ENCODE measurements at regions not wholly inside any gene's neighbourhood (a gene's known extent, or its start where the extent isn't known, plus 50 kb on each side); places are given as distances from the start of the nearest gene placed in this dataset.

DNA sequence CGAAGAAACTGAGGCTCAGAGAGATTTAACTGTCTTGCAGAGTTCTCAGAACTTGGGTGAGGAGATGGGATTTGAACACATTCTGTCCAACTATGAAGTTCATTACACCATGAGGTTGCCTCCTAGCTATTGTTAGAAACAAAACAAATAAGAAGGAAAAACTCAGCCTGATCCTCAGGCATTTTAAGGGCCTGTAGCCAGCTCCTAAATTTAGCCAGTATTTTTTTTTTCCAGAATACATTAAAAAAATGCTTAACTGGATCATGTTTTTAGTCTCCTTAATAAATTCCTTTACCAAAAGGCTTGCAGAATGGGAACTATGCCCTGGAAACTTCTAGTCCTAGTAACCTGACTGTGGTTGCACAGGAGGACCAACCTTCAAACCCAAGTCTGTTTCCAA lies 212.0 kb downstream of the CSNK2A3 start:
- in situ Hi-C loops (cut with HindIII; ENCODE audit: low sequenced_read_pairs): no loop called here

DNA sequence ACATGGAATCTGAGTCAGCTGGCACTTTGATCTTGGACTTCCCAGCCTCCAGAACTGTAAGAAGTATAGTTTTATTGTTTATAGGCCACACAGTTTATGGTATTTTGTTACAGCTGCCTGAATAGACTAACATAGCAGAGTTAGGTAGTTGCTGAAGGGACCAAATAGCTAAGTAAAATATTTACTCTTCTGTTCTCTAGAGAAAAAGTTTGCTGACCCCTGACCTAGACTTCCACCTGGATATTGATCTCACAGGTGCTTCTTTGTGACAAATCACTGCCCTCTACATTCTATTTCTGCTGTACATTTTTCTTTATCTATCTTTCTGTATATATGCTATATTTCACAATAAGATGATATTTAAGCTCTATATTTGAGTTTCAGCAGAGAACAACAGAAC lies 212.5 kb downstream of the CSNK2A3 start:
- in situ Hi-C loops (cut with HindIII; ENCODE audit: low sequenced_read_pairs): no loop called here

DNA sequence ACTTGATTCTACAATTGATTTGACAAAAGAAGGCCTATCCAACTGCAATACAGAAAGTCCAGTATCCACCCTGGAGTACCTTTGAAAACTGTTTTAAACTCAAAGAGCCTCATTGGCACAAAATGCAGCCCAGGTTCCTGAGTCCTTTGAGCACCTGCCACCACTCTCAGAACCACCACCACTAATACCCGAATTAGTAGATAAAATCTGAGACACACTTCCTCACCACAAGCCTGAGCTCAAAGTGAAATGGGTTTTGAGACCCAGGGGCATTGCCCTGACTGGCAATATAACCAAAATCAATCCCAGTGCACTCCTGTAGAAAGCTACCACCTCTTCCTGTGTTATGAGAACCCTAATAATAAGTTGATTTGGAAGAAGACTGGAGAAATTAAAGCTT lies 215.7 kb downstream of the CSNK2A3 start:
- in situ Hi-C loops (cut with HindIII; ENCODE audit: low sequenced_read_pairs): no loop called here

DNA sequence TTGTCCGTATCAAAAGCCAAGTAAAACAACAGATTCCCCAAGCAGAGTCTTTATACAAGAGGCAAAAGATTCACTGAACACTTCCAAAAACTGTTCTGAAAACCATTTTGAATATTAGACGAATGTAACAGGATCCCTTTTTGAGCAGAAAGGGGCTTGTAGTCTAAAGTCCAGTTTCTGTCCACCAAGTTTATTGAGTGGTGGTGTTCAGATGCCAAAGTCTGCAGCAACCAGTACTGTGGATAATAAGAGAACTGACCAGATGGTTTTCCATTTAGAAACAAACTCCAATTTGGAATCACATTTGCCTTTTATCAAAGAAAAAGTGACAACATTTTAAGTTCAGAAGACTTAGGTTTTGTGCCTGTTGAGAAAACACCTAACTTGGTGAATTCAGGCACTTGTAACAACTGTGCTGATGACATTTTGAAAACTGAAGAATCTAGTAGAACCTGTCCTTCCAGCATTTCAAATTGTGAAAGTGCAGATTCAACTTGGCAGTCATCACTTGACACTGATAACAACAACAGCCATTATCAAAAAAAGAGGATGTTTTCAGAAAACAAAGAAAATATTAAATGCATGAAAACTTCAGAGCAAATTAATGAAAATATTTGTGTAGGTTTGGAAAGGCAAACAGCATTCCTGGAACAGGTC lies 217.1 kb downstream of the CSNK2A3 start:
- in situ Hi-C loops (cut with HindIII; ENCODE audit: low sequenced_read_pairs): no loop called here

DNA sequence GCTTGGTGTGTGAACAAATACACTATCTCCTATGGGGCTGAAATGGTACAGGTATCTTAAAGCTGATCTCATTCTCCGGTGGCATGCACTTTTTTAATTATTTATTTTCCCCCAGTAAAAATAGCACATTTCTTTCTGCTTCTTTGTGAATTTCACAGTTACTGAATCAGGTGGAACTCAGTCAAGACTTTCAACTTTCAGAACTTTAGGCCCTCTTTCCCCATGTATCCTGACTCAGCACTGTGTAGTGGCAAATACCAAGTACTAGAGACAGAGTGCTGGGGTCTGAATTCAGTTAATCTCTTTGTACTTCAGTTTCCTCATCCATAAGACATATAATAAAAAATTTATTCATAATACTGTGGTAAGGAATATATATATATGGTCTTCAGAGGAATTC lies 223.9 kb downstream of the CSNK2A3 start:
- in situ Hi-C loops (cut with HindIII; ENCODE audit: low sequenced_read_pairs): no loop called here

DNA sequence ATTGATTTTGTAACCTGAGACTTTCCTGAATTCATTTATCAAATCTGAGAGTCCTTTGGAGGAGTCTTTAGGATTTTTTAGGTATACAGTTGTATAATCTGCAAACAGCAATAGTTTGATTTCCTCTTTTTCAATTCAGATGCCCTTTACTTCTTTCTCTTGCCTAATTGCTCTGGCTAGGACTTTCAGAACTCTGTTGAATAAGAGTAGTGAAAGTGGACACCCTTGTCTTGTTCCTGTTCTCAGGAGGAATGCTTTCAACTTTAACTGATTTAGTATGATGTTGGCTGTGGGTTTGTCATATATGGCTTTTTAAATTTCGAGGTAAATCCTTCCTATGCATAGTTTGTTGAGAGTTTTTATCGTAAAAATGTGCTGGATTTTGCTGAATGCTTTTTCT lies 227.4 kb downstream of the CSNK2A3 start:
- in situ Hi-C loops (cut with HindIII; ENCODE audit: low sequenced_read_pairs): no loop called here

DNA sequence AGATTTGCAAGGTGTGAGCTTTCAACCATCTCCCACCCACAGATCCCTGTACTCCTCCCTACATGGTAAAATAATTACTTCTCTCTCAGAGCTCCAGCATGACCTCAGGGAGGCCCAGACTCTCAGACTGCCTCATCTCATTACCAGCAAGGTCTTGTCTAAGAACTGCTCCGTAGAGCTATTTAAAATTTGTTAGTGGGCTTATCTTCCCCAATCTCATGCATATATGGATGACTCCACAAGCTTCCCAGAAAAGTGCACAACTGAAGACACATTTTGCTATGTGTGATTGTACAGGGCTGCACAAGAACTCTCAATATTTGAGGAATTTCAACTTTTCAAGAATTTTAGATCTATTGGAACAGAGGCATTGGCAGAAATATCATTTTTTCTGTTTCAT lies 230.3 kb downstream of the CSNK2A3 start:
- in situ Hi-C loops (cut with HindIII; ENCODE audit: low sequenced_read_pairs): no loop called here

DNA sequence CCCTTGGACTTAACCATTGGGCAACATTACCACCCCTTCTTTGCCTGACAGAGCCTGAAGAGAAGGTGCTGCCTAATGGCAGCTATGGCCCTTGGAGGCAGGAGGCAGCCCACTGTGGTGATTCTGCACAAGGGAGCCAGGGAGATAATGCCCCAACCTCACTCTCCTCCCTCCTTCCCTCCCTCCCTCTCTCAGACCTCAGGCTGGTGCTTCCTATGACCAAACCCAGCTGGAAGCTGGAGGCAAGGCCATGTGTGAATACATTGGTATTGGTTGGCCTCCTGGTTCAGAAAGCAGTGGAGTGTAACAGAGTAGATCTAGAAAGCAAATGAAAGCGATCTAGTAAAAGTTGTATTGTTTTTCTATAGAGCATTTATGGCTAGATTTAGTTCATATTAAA lies 233.1 kb downstream of the CSNK2A3 start:
- in situ Hi-C loops (cut with HindIII; ENCODE audit: low sequenced_read_pairs): no loop called here

DNA sequence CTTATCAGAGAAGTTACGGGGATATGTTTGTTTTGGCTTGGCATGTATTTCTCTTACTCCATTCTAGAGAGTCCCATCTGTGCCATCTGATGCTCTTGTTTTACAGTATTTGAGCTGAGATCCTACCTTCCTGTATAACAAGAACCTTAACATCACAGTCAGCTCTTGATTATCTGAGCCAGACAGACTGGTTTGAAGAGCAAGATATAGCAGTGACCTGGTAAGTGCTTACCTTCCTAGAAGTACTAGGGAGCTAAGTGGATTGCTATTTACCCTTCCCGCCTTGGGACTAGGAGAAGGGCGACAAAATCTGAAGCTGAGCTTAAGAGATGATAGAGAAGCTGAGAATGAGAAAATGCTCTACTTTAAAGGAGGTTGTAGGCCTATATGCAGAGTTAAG lies 235.3 kb downstream of the CSNK2A3 start:
- in situ Hi-C loops (cut with HindIII; ENCODE audit: low sequenced_read_pairs): no loop called here

DNA sequence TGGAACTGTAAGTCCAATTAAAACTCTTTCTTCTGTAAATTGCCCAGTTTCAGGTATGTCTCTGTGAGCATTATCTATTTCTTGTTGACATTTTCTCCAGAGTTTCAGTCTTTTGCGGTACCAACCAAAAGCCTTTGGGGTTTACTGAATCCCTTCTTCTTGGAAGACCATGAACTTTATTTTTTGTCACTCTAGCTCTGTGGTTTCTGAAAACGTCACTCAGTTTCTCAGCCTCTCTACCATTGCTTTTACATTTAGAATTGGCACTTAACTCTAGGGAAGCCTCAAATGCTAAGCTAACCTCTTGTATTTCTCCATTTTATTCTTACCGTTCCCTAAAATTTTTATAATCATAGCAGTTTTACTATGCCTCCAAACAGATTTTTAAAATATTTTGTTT lies 237.6 kb downstream of the CSNK2A3 start:
- in situ Hi-C loops (cut with HindIII; ENCODE audit: low sequenced_read_pairs): no loop called here

DNA sequence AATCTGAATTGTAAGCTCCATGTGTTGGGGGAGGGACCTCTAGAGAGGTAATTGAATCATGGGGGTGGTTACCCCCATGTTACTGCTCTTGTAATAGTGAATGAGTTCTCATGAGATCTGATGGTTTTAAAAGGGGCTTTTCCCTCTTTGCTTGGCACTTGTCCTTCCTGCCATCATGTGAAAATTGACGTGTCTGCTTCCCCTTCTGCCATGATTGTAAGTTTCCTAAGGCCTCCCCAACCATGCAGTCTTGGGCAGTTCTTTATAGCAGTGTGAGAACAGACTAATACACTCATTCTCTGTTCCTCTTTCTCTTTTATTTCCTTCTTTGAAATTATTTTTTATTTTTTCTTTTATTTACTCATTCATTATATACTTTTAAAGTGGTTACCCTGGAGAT lies 239.4 kb downstream of the CSNK2A3 start:
- in situ Hi-C loops (cut with HindIII; ENCODE audit: low sequenced_read_pairs): no loop called here

DNA sequence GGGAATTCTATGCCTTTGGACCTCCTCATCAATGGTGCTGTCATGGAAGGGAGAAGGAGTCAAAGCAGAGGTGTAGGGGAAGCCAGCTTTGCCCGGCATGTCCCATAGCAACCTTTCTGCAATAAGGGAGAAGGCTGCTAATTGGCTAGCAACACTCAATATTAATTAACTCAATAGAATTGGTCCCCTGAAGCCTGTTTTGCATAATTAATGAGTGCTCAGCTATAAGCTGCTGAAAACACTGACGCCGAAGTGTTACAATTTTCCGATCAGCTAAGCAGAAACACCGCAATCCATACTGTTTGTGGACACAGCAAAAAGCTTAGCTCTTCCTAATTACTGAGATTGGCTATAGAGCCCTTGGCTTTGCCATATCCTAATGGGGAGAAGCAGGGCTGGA lies 245.0 kb downstream of the CSNK2A3 start:
- in situ Hi-C loops (cut with HindIII; ENCODE audit: low sequenced_read_pairs): no loop called here

DNA sequence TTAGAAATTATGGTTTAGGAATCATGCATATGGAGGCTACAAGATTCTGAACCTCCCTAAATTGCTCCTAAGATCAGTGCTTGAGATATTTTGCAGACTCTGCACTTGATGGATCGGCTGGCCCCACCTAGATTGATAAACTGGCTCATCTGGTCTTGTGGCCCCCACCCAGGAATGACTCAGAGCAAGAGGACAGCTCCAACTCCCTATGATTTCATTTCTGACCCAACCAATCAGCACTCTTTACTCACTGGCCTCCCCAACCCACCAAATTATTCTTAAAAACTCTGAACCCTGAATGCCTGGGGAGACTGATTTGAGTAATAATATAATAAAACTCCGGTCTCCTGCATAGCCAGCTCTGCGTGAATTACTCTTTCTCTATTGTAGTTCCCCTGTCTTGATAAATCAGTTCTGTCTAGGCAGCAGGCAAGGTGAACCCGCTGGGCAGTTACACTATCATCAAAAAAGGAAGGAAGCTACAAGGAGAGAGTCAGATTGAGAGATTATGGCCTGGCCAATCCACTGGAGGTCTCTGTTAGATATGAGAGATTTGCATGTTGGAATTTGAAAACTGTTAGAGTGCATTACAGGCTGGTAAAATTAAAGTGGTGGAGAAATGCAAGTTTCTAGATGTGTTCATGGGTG lies 245.8 kb downstream of the CSNK2A3 start:
- in situ Hi-C loops (cut with HindIII; ENCODE audit: low sequenced_read_pairs): no loop called here

DNA sequence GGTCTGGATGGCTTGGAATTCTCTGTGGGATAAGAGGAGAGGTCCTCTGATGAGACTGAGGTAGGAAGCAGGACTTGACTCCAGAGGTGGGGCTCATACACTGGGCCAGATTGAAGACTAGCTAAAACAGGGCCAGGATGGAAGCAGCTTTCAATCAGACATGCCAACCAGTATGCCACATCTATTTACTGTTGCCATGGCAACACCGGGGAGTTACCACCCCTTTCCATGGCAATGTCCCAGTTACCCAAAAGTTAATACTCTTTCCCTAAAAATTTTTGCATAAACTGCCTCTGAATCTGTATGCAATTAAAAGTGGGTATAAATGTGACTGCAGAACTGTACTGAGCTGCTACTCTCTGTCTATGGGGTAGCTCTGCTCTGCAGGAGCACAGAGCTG lies 247.5 kb upstream of the ZBED5 start:
- in situ Hi-C loops (cut with HindIII; ENCODE audit: low sequenced_read_pairs): no loop called here

DNA sequence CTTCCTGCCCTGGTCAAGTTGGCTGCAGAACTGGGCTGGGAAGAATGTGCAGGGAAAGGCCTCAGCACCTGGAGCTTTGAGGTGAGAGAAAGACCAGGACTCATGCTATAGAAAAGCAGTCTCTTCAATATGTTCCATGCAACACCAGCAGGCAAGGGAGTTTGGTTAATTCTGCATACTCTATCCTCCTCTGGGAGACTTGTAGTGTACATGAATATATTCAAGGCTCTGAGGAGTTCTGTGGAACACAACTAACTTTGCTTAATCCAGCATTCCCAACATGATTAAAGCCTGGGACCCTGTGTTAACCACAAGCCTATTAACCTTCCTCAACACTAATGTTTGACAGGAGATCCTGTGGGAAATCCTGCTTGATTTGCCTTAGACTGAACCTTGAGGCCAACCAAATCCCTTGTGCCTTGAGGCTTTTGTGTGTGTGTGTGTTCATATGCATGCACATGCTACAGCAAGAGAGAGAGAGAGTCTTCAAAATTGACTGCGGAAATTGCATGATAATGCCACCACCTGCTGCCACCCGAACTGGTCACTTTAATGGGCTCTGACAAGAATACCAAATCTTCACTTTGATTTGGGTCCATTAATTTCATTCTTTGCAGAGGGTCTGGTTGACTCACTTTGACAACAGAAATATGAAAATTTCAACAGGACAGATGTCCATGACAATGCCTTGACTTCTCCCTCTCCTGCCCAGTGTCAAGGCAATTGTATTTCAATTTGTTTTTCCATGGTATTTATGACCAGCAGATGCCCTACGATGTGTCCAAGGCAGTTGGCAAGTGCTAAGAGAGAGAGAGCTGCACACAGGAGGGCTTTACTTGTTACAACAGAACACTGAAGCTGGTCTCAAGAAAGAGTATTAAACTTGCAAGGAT lies 238.2 kb upstream of the ZBED5 start:
- in situ Hi-C loops (cut with HindIII; ENCODE audit: low sequenced_read_pairs): loop anchor here (5.0 kb wide), 1 partner anchor 59 kb away; no protein-coding TSS in a partner anchor

DNA sequence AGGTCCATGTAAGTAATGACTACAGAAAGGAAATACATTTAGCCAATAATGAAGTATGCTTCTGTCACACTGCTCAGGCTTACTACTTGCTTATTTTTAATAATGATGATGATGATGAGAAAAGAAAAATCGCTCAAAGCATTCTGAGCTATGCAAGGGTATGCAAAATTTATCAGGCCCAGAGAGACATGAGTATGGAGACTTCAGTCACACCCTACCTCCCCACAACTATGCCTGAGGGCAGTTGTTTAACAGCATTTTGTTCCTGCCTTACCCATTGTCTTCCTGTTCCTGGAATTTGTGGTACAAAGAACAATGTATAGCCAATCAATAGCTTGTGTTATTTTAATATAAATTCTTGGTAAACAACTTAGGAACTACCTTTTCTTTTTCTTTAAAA lies 232.6 kb upstream of the ZBED5 start:
- in situ Hi-C loops (cut with HindIII; ENCODE audit: low sequenced_read_pairs): no loop called here

DNA sequence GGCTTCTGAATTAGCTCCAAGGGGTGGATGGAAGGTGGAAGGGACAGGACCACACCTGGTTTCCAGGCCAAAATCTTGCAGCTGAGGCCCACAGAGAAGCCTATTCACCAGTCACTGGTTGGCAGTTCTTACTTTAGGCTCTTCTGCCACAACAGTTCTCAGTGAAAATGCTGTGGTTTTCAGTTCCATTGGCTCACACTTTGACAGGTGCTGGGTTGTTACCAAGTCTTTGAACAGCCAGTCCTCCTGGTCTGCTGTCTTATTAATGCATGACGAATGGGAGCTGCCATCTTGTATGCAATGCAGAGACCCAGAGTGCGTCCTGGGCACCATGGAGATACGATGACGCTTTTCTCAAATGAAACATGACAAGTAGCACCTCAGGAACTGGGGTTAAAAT lies 232.0 kb upstream of the ZBED5 start:
- in situ Hi-C loops (cut with HindIII; ENCODE audit: low sequenced_read_pairs): no loop called here

DNA sequence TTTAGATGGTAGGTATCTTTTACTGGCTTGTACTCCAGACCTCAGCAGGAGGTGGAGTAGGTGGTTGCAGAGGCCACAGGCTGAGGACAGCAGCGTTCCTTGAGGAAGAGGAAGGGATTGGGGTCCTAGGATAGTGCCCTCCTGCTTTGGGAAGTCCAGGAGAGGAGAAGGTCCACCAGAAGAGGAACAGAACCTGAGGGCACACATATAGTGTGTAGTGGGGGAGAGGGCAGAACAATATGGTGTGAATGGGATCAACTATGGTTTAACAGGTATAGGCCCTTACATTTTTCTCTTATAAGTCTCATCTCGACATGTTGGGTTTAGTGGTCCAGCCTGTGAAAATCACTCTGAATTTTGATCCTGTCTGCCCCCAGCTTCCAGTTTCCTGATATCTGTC lies 229.1 kb upstream of the ZBED5 start:
- in situ Hi-C loops (cut with HindIII; ENCODE audit: low sequenced_read_pairs): no loop called here

DNA sequence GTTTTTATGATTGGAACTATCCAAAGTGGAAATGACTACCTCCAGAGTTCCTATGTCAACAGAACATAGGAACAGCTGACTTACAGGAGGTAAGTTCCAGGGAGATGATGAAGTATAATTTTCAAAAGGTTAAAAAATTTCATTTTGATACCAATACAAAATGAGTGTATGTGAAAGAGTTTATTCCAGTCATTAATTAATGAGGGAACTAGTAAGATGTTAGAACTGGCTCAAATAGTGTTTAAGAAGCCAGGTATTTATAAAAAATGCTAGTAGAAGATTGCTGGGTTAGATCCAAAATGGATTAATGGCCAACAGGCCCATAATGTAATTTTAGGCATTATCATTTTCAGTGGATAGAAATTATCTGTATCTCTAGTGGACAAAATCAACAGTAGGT lies 227.7 kb upstream of the ZBED5 start:
- in situ Hi-C loops (cut with HindIII; ENCODE audit: low sequenced_read_pairs): no loop called here

DNA sequence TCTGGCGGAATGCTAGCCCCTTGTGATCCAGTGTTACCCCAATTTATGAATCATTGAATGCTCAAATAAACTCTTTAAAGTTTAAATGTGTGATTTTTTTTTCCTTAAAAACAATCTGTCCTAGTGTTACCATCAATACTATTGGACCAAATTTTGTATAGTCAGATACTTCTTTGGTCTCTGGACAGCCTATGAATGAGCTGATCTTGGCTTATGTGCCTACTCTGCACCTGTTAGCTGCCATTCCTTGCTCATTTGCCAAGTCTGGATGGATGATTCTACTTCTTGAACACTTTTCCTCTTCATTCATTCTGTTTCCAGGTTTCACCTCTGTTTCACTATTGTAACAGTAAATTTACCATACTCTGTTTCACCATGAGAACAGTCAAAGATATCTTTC lies 226.5 kb upstream of the ZBED5 start:
- in situ Hi-C loops (cut with HindIII; ENCODE audit: low sequenced_read_pairs): no loop called here

DNA sequence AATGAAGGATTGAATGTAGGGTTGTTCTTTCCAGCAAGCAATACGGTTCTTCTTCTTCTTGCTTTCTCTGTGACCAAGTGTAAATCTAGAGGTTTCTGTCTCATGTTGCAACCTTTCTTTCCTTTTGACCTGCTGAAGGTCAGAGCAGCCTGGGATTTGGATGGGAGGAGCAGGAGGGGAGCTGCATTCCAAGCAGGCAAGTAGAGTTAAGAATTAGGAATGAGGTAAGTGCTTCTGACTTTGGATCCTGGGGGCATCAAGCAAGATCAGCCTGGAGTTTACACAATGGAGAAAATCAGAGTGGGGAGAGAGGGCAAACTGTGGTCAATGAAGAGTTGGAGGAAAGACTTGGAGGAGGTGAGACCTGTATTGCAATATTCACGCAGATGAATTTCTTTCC lies 225.6 kb upstream of the ZBED5 start:
- in situ Hi-C loops (cut with HindIII; ENCODE audit: low sequenced_read_pairs): no loop called here

DNA sequence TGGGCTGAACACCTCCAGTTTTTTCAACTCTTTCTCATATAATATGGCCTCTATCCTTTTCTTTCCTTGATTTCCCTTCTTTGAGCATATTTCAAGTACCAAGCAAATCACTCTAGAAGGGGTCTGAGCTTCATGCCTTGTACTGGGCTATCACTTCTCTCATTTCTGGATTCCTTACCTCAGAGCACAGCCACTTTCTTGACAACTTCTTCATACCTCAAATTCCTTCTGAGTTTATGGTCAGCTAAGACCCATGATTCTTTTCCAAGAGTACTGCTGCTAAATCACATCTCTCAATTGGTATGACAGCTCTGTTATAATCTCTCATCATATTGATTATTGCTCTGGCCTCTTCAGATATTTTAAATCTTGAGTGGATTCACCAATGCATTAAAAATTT lies 224.8 kb upstream of the ZBED5 start:
- in situ Hi-C loops (cut with HindIII; ENCODE audit: low sequenced_read_pairs): no loop called here
